Middle frontal gyrus (tissue), 1 donor: ENCODE measurements at regions not wholly inside any gene's neighbourhood (a gene's known extent, or its start where the extent isn't known, plus 50 kb on each side); places are given as distances from the start of the nearest gene placed in this dataset.

Experiments used
- DNase-seq: peaks from one replicate; pipeline ENCODE4 v3.0.0-alpha.2; 2015; ENCODE audit warnings: low spot score; ENCODE audit errors: extremely low spot score

GRCh38 chr2:79359419-79359818 lies 153.4 kb upstream of the CTNNA2 start:
- no peak for DNase-seq

GRCh38 chr2:79355569-79355968 lies 157.3 kb upstream of the CTNNA2 start:
- no peak for DNase-seq

GRCh38 chr2:79327460-79327859 lies 167.9 kb upstream of the REG3A start:
- DNase-seq = no peak

GRCh38 chr2:79320871-79321270 lies 161.3 kb upstream of the REG3A start:
- DNase-seq = no peak

- DNase-seq = no peak
Observed at GRCh38 chr2:79294994-79295393, 135.4 kb upstream of the REG3A start.

GRCh38 chr2:79292958-79293315 lies 133.4 kb upstream of the REG3A start:
- DNase-seq = no peak

GRCh38 chr2:79292239-79292957 lies 132.8 kb upstream of the REG3A start:
- no peak for DNase-seq

GRCh38 chr2:79275863-79276262 lies 116.3 kb upstream of the REG3A start:
- DNase-seq = no peak

- no peak for DNase-seq
Observed at GRCh38 chr2:79275197-79275596, 115.6 kb upstream of the REG3A start.

GRCh38 chr2:79272616-79273015 lies 113.1 kb upstream of the REG3A start:
- no peak for DNase-seq

- DNase-seq = no peak
Observed at GRCh38 chr2:79271456-79271855, 111.9 kb upstream of the REG3A start.

- no peak for DNase-seq
Observed at GRCh38 chr2:79260848-79261247, 101.3 kb upstream of the REG3A start.

GRCh38 chr2:79259959-79260358 lies 100.4 kb upstream of the REG3A start:
- DNase-seq = no peak

GRCh38 chr2:79259296-79259695 lies 99.7 kb upstream of the REG3A start:
- no peak for DNase-seq

GRCh38 chr2:79253243-79253774 lies 93.8 kb upstream of the REG3A start:
- DNase-seq = no peak

- no peak for DNase-seq
Observed at GRCh38 chr2:79250656-79251055, 91.1 kb upstream of the REG3A start.

- DNase-seq = no peak
Observed at GRCh38 chr2:79248776-79249175, 89.2 kb upstream of the REG3A start.

- DNase-seq = no peak
Observed at GRCh38 chr2:79235135-79235534, 75.6 kb upstream of the REG3A start.

GRCh38 chr2:79223539-79223938 lies 64.0 kb upstream of the REG3A start:
- no peak for DNase-seq

- peak; percentile 36 for DNase-seq
Observed at GRCh38 chr2:79219383-79219988, 59.9 kb upstream of the REG3A start.

GRCh38 chr2:79210274-79210917 lies 50.8 kb upstream of the REG3A start:
- DNase-seq = no peak
